B cell (primary cell): ENCODE measurements at regions not wholly inside any gene's neighbourhood (a gene's known extent, or its start where the extent isn't known, plus 50 kb on each side); places are given as distances from the start of the nearest gene placed in this dataset.

Source experiments
- ATAC-seq: fragments of 200-7000 bp; cut with Tn5 transposase; one replicate; pipeline ENCODE4 v1.10.0; 2021; ENCODE audit warnings: low read depth, mild to moderate bottlenecking, moderate number of reproducible peaks, moderate library complexity
- CTCF ChIA-PET: fragments of 350-600 bp; sonication (Branson Sonifier 250); formaldehyde crosslinking; loops from one replicate; lab custom pipeline; 2021; ENCODE audit warnings: antibody characterized with exemption, inconsistent platforms; lab: Charles Lee
- POLR2A ChIA-PET: fragments of 350-600 bp; sonication (Branson Sonifier 250); formaldehyde crosslinking; loops from one replicate; lab custom pipeline; 2021; ENCODE audit warnings: antibody characterized with exemption; lab: Charles Lee
- DNase-seq: peaks from one replicate; pipeline ENCODE4 v3.0.0; 2013
- H2AFZ ChIP-seq: 2 replicates; pipeline ENCODE4 v1.6.1; 2012; ENCODE audit warnings: mild to moderate bottlenecking, low read depth, low read length; ENCODE audit not compliant: insufficient read depth, poor library complexity, severe bottlenecking
- H3K27ac ChIP-seq, 2 donors: 1 replicate in 1 of 2; 2 replicates in 1 of 2; pipeline ENCODE4 v1.5.1; 2012 to 2013; ENCODE audit warnings: low read length in 2 of 2, mild to moderate bottlenecking in 2 of 2, moderate library complexity in 1 of 2
- H3K27me3 ChIP-seq, 4 experiments: fragments of 200-600 bp in 1 of 4; sonication (generic) in 1 of 4; replicated peaks in 1 of 4; 1 replicate in 2 of 4; 2 replicates in 2 of 4; pipeline versions ENCODE4 v1.6.1 to v1.7.0; 2013 to 2016; ENCODE audit warnings: low read length in 3 of 4, mild to moderate bottlenecking in 2 of 4, mixed read lengths in 1 of 4, moderate library complexity in 1 of 4; ENCODE audit not compliant: insufficient read depth in 4 of 4, control insufficient read depth in 3 of 4; ENCODE audit errors: control extremely low read depth in 1 of 4
- H3K36me3 ChIP-seq, 2 experiments: replicated peaks in 1 of 2; 1 replicate in 1 of 2; 2 replicates in 1 of 2; pipeline versions ENCODE4 v1.6.1 to v1.7.1; 2013; ENCODE audit warnings: low read length in 1 of 2; ENCODE audit not compliant: insufficient read depth in 2 of 2, control insufficient read depth in 1 of 2; ENCODE audit errors: control extremely low read depth in 1 of 2, extremely low read depth in 1 of 2
- H3K4me1 ChIP-seq, 2 donors: fragments of 200-600 bp in 1 of 2; sonication (generic) in 1 of 2; 1 replicate in 1 of 2; 2 replicates in 1 of 2; pipeline versions ENCODE4 v1.5.1 to v1.6.1; 2013 to 2017; ENCODE audit warnings: low read length in 2 of 2; ENCODE audit not compliant: control insufficient read depth in 2 of 2, insufficient read depth in 2 of 2
- H3K4me2 ChIP-seq: replicated peaks from 2 replicates; pipeline ENCODE3; 2012; ENCODE audit warnings: mild to moderate bottlenecking, low read depth, low read length; ENCODE audit not compliant: poor library complexity, severe bottlenecking
- H3K4me3 ChIP-seq, 5 experiments: fragments of 200-600 bp in 1 of 5; sonication (generic) in 1 of 5; 1 replicate in 3 of 5; 2 replicates in 2 of 5; pipeline versions ENCODE4 v1.5.1 to v1.7.0; 2011 to 2016; ENCODE audit warnings: low read length in 4 of 5, mild to moderate bottlenecking in 4 of 5, low read depth in 2 of 5, control low read depth in 1 of 5, moderate library complexity in 1 of 5; ENCODE audit not compliant: insufficient read depth in 1 of 5; ENCODE audit errors: control extremely low read depth in 1 of 5, extremely low read depth in 1 of 5
- H3K79me2 ChIP-seq: fragments of 200-600 bp; sonication (generic); one replicate; pipeline ENCODE4 v1.6.0; 2016; ENCODE audit warnings: low read length; ENCODE audit not compliant: control insufficient read depth, insufficient read depth
- H3K9ac ChIP-seq: fragments of 200-600 bp; sonication (generic); 2 replicates; pipeline ENCODE4 v1.6.1; 2017; ENCODE audit warnings: mild to moderate bottlenecking, low read length, moderate library complexity
- H3K9me3 ChIP-seq, 3 donors: one replicate each; pipeline versions ENCODE4 v1.6.1 to v1.7.1; 2013; ENCODE audit warnings: low read length in 2 of 3; ENCODE audit not compliant: control insufficient read depth in 2 of 3, insufficient read depth in 1 of 3; ENCODE audit errors: control extremely low read depth in 1 of 3
- H4K20me1 ChIP-seq: 2 replicates; pipeline ENCODE4 v1.6.0; 2012; ENCODE audit warnings: mild to moderate bottlenecking, low read length; ENCODE audit not compliant: insufficient read depth, control insufficient read depth, poor library complexity, severe bottlenecking
- H3K27ac Mint-ChIP-seq: one replicate; pipeline ENCODE4 v1.8.0; 2021; ENCODE audit warnings: mixed read lengths
- H3K27me3 Mint-ChIP-seq: one replicate; pipeline ENCODE4 v1.8.0; 2021; ENCODE audit warnings: mixed read lengths
- H3K4me1 Mint-ChIP-seq: one replicate; pipeline ENCODE4 v1.8.0; 2021; ENCODE audit warnings: mixed read lengths
- H3K4me3 Mint-ChIP-seq: one replicate; pipeline ENCODE4 v1.8.0; 2021; ENCODE audit warnings: mixed read lengths
- H3K9me3 Mint-ChIP-seq: one replicate; pipeline ENCODE4 v1.8.0; 2022; ENCODE audit warnings: mixed read lengths; ENCODE audit not compliant: insufficient read depth
- CTCF ChIP-seq: fragments of 200-600 bp; IDR thresholded peaks from one replicate; pipeline ENCODE4 v1.8.0; 2022; ENCODE audit warnings: antibody characterized with exemption, mild to moderate bottlenecking
- EZH2 ChIP-seq: IDR thresholded peaks from 2 replicates; pipeline ENCODE4 v1.6.1; 2012; ENCODE audit warnings: borderline replicate concordance, low read depth, mild to moderate bottlenecking, moderate library complexity, low read length; ENCODE audit not compliant: insufficient read depth, poor library complexity, severe bottlenecking
- WGBS: methylation state at CpG from one replicate; pipeline ENCODE4 v1.1.5; 2013; ENCODE audit warnings: missing lambda C conversion rate; ENCODE audit not compliant: insufficient coverage; 5-methylcytosine and 5-hydroxymethylcytosine counted together
- intact Hi-C: fragments of 100-400 bp; cut with micrococcal nuclease; formaldehyde crosslinking; loops from one replicate; pipeline ENCODE4 v1.10.0; 2022

GRCh38 chr3:20935791-20936190, 749.8 kb upstream of the SGO1 start:
- H3K27me3 ChIP-seq = no peaks in the 10 kb centered on the region
- no peak overlapping the region for H2AFZ ChIP-seq
- 100% methylated on average over 1 of the region's 2 CpGs for WGBS
- intact Hi-C loops = no loop called here
- H3K27ac ChIP-seq = no peak overlapping the region
- no peak overlapping the region for H3K4me2 ChIP-seq
- no peaks in the 10 kb centered on the region for H3K4me1 ChIP-seq
- TF ChIP-seq EZH2 (no peak), CTCF (no peak)
- H3K4me3 Mint-ChIP-seq = no peak overlapping the region
- CTCF ChIA-PET = no interaction called here
- H3K9me3 ChIP-seq = no peaks in the 10 kb centered on the region
- no peaks in the 10 kb centered on the region for H3K27me3 Mint-ChIP-seq
- no peaks in the 10 kb centered on the region for H3K9me3 Mint-ChIP-seq
- H3K9ac ChIP-seq = no peak overlapping the region
- no peak overlapping the region for H3K4me3 ChIP-seq
- DNase-seq = no peak
- POLR2A ChIA-PET = no interaction called here
- no peaks in the 10 kb centered on the region for H3K79me2 ChIP-seq
- no peaks in the 10 kb centered on the region for H3K36me3 ChIP-seq
- H4K20me1 ChIP-seq = no peaks in the 10 kb centered on the region
- H3K27ac Mint-ChIP-seq = no peak overlapping the region
- no peaks in the 10 kb centered on the region for H3K4me1 Mint-ChIP-seq
- ATAC-seq = no peak

- DNase-seq (no peak), ATAC-seq (no peak)
- Mint-ChIP-seq H3K27me3 (no peaks in the 10 kb centered on the region), H3K9me3 (no peaks in the 10 kb centered on the region), H3K27ac (no peak overlapping the region), H3K4me1 (no peaks in the 10 kb centered on the region), H3K4me3 (no peak overlapping the region)
- no peak overlapping the region for H3K4me3 ChIP-seq
- TF ChIP-seq EZH2 = no peak
- no peak for TF ChIP-seq CTCF
- no peaks in the 10 kb centered on the region for H3K9me3 ChIP-seq
- H3K9ac ChIP-seq = no peak overlapping the region
- H4K20me1 ChIP-seq = no peaks in the 10 kb centered on the region
- intact Hi-C loops = no loop called here
- H3K4me2 ChIP-seq = no peak overlapping the region
- no peaks in the 10 kb centered on the region for H3K4me1 ChIP-seq
- H3K36me3 ChIP-seq = no peaks in the 10 kb centered on the region
- WGBS = no CpG with 5 or more reads among the region's 1 CpG
- no peaks in the 10 kb centered on the region for H3K27me3 ChIP-seq
- H2AFZ ChIP-seq = no peak overlapping the region
- CTCF ChIA-PET = no interaction called here
- POLR2A ChIA-PET = no interaction called here
- H3K79me2 ChIP-seq = no peaks in the 10 kb centered on the region
- no peak overlapping the region for H3K27ac ChIP-seq
These were observed 745.8 kb upstream of the SGO1 start for GRCh38 chr3:20931834-20932233.
